Neuron (in vitro differentiated cells): ENCODE measurements at regions not wholly inside any gene's neighbourhood (a gene's known extent, or its start where the extent isn't known, plus 50 kb on each side); places are given as distances from the start of the nearest gene placed in this dataset.

Experiments
- H2AFZ ChIP-seq: one replicate; pipeline ENCODE4 v1.6.1; 2013; ENCODE audit warnings: low read depth, mild to moderate bottlenecking, inconsistent platforms, low read length, moderate library complexity
- H3K27me3 ChIP-seq: one replicate; pipeline ENCODE4 v1.6.1; 2013; ENCODE audit warnings: low read length; ENCODE audit not compliant: insufficient read depth
- H3K36me3 ChIP-seq: one replicate; pipeline ENCODE4 v1.6.1; 2013; ENCODE audit warnings: low read length; ENCODE audit not compliant: insufficient read depth
- H3K4me1 ChIP-seq: one replicate; pipeline ENCODE4 v1.6.1; 2013; ENCODE audit warnings: low read length; ENCODE audit not compliant: insufficient read depth
- H3K4me3 ChIP-seq: 2 replicates; pipeline ENCODE4 v1.5.1; 2013; ENCODE audit warnings: mild to moderate bottlenecking, low read length, moderate library complexity
- H3K9me3 ChIP-seq: one replicate; pipeline ENCODE4 v1.6.1; 2013; ENCODE audit warnings: low read length

DNA sequence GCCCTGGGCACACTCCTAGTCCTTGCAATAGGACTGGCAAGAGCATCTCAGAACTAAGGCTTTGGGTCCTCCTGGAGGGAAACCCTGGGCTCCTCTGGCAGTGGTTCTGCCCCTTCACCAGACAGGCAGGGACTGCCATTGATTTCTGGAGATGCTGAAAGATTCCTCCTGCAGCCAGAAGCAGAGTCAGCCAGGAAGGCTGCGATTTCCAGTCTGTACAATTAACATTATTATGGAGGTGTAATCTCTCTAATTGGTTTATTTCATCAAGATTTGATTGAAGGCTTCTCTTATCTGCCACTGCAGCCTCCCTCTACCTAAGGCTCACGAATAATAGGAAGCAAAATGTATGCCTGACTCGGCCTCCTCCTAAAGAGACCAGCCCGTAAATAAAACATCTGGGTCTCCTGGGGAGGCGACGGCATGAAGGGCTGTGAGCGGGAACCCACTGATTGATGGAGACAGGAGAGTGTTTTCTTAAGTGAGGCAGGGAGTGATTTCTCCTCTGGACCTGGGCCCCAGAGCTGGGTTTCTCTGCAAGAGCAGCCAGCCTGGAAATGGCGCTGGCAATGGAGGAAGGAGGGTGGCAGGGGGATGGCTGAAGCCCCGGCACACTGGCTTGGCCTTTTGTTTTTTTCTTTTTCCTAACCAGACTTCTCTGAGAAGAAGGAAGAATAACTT is 689.6 kb downstream of the DHX35 start:
- Histone ChIP-seq H3K27me3 (no peaks in the 10 kb centered on the region), H3K4me3 (no peak overlapping the region), H2AFZ (no peak overlapping the region), H3K36me3 (no peaks in the 10 kb centered on the region), H3K4me1 (no peaks in the 10 kb centered on the region), H3K9me3 (no peaks in the 10 kb centered on the region)

DNA sequence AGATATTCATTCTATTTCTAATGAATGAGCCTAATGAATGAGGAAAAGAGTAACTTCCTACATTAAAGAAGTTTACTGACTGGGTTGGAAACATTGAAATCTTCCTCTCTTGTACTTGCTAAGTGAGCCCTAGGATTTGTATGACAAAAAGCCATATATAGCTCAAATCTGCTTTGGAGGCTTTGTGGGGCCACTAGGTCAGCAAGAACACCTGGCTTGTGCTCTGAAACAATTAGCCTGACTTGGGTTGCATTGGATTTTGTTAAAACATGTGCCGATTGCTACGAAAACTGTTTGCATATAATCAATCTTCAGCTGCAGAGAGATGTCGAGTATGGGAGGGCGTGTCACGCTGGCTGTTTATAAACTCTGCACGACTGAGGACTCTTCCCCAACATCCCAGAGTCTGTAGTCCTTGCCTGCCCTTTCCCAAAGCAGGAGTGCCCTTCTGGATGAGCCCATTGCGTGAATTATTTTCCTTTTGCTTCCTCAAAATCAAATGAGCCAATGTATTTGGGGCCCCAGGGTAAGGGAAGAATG is 684.8 kb downstream of the DHX35 start:
- peaks cover 14% of the 10 kb centered on the region for H3K4me1 ChIP-seq
- no peaks in the 10 kb centered on the region for H3K9me3 ChIP-seq

GRCh38 chr20:39645131-39645530 is 683.0 kb downstream of the DHX35 start:
- Histone ChIP-seq H2AFZ (no peak overlapping the region), H3K4me1 (peaks cover 14% of the 10 kb centered on the region), H3K9me3 (no peaks in the 10 kb centered on the region), H3K27me3 (no peaks in the 10 kb centered on the region), H3K36me3 (no peaks in the 10 kb centered on the region), H3K4me3 (no peak overlapping the region)

More for the DNA sequence above, 684.8 kb downstream of the DHX35 start:
- Histone ChIP-seq H3K27me3 (no peaks in the 10 kb centered on the region), H3K36me3 (no peaks in the 10 kb centered on the region), H2AFZ (no peak overlapping the region), H3K4me3 (no peak overlapping the region)

- H3K4me3 ChIP-seq, result no peak overlapping the region
- H3K9me3 ChIP-seq, result no peaks in the 10 kb centered on the region
- H3K27me3 ChIP-seq, result no peaks in the 10 kb centered on the region
- H3K36me3 ChIP-seq, result no peaks in the 10 kb centered on the region
- no peak overlapping the region for H2AFZ ChIP-seq
- peaks cover 14% of the 10 kb centered on the region for H3K4me1 ChIP-seq
Measured at GRCh38 chr20:39643292-39643691, 681.1 kb downstream of the DHX35 start.

DNA sequence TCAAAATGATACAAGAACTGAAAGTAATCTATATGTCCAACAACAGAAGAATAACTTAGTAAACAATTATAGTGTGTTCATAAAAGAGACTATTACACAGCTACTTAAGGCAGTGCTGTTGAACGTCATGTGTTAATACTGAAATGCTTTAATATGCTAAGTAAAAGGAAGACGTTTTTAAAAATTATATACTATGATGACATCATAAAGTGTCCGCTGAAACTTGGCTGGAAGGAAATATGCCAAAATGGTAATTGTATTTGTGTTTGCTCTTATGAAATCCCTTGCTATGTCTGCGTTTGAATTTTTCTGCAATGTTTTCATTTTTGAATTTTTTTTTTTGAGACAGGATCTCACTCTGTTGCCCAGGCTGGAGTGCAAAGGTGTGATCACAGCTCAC is 679.3 kb downstream of the DHX35 start:
- Histone ChIP-seq H3K9me3 (no peaks in the 10 kb centered on the region), H3K36me3 (no peaks in the 10 kb centered on the region), H2AFZ (no peak overlapping the region), H3K4me3 (no peak overlapping the region), H3K27me3 (no peaks in the 10 kb centered on the region), H3K4me1 (peaks cover 14% of the 10 kb centered on the region)

DNA sequence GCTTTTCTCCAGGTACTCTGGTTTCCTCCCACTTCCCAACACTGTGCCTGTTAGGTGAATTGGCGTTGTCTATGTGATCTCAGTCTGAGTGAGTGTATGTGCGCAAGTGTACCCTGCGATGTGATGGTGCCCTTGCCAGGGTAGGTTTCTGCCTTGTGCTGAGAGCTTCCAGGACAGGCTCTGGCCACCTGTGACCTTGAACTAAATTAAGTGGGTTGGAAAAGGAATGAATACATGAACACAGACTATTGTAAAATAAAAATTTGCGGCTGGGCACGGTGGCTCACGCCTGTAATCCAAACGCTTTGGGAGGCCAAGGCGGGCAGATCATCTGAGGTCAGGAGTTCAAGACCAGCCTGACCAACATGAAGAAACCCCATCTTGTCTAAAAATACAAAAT is 678.0 kb downstream of the DHX35 start:
- Histone ChIP-seq H3K4me3 (no peak overlapping the region), H3K27me3 (no peaks in the 10 kb centered on the region), H2AFZ (no peak overlapping the region)

GRCh38 chr20:39638731-39639130 is 676.6 kb downstream of the DHX35 start:
- no peaks in the 10 kb centered on the region for H3K36me3 ChIP-seq
- H3K4me3 ChIP-seq, result no peak overlapping the region
- H3K9me3 ChIP-seq, result no peaks in the 10 kb centered on the region
- no peaks in the 10 kb centered on the region for H3K27me3 ChIP-seq
- H3K4me1 ChIP-seq, result no peaks in the 10 kb centered on the region
- H2AFZ ChIP-seq, result no peak overlapping the region

More for the DNA sequence above, 678.0 kb downstream of the DHX35 start:
- Histone ChIP-seq H3K9me3 (no peaks in the 10 kb centered on the region), H3K36me3 (no peaks in the 10 kb centered on the region), H3K4me1 (peaks cover 7% of the 10 kb centered on the region)

DNA sequence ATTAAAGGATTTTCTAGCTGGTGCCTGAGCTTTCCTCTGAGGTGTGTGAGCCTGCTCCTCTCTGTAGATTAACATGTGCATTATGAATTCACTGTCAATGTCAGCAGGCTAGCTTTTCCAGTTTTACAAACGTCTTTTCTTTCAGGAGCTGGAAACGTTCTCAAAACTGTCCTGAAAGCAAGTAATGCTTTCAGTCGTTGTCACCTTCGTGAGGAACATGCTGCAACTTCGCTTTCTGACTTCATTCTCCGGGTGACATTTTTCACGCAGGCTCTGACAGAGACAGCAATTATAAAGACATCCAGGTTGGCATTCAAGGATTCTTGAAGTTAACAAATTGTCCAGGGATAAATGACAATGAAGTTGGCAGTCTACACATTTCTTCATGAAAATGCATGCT is 671.5 kb downstream of the DHX35 start:
- no peaks in the 10 kb centered on the region for H3K9me3 ChIP-seq
- no peaks in the 10 kb centered on the region for H3K27me3 ChIP-seq
- no peak overlapping the region for H3K4me3 ChIP-seq
- no peaks in the 10 kb centered on the region for H3K36me3 ChIP-seq
- H2AFZ ChIP-seq, result no peak overlapping the region
- no peaks in the 10 kb centered on the region for H3K4me1 ChIP-seq

- H3K4me1 ChIP-seq, result no peaks in the 10 kb centered on the region
- no peak overlapping the region for H3K4me3 ChIP-seq
- H3K36me3 ChIP-seq, result no peaks in the 10 kb centered on the region
- H3K9me3 ChIP-seq, result no peaks in the 10 kb centered on the region
- H2AFZ ChIP-seq, result no peak overlapping the region
- no peaks in the 10 kb centered on the region for H3K27me3 ChIP-seq
Measured at GRCh38 chr20:39632757-39633156, 670.6 kb downstream of the DHX35 start.

DNA sequence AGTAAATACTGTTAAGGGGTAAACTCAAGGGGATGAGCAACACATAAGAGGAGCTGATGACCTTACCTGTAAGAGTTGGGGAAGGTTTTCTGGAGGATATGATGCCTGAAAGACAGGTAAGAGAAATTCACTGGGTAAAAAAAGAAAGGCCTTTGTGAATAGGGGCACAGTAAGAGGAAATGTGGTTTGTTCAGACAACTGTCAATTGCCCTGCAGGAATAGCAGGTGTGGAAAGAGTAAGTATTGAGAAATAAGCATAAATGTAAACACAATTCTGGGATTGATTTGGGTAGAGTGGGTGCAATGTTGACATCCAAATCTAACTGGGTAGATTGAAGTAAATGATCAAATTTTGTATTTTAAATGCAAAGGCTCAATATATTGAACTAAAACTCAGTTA is 670.0 kb downstream of the DHX35 start:
- no peaks in the 10 kb centered on the region for H3K9me3 ChIP-seq
- H3K4me1 ChIP-seq, result no peaks in the 10 kb centered on the region
- H3K4me3 ChIP-seq, result no peak overlapping the region
- no peak overlapping the region for H2AFZ ChIP-seq
- no peaks in the 10 kb centered on the region for H3K36me3 ChIP-seq
- H3K27me3 ChIP-seq, result no peaks in the 10 kb centered on the region

DNA sequence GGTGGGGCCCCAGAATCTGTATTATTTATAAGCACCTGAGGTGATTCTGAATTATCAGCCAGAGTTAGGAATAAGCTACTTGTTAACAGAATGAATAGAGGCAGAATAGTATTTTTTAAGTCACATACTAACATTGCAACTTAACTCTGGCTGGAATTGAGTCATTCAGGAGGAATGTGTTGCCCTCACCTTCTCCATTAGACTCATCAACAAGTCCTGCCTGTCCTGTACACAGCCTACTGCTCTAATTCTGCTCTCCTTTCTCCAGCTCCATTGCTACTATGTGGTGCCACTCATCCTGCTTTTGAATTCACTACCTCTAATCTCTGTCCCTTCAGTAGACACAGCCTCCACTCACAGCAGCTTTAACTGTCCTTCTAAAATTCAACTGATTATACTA is 669.4 kb downstream of the DHX35 start:
- no peaks in the 10 kb centered on the region for H3K4me1 ChIP-seq
- no peaks in the 10 kb centered on the region for H3K36me3 ChIP-seq
- no peaks in the 10 kb centered on the region for H3K27me3 ChIP-seq
- H3K9me3 ChIP-seq, result no peaks in the 10 kb centered on the region
- no peak overlapping the region for H2AFZ ChIP-seq
- no peak overlapping the region for H3K4me3 ChIP-seq

DNA sequence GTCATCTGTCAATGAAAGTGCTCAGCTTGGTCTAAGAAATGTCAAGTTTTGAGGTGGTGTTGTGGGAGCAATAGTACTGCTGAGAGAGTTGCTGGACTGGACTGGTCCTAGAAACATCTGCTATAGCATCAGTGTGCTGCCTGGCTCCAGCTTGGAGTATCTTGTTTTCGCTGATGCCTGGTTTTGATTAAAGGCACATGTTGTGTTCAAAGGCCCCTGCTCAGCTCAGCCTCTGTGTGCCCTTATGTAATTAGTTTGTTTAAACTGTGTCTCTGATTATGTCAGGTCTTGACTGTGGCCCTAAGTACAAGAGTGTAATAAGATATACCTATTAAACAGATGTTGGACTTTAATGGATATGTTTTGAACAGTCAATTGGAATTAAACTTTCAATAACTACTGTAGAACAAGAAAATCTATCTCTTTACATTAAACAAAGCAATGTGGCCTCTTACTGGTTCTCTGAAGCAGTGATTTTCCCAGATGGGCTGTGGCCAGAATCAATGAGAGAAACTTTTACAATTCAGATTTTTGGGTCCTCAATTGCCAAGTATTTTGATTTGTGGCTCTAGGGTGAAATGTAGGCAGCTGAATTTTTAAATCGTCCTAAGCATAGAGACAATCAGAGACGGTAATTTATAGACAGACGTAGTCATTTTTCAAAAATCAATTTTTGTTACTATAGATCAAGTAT is 668.2 kb downstream of the DHX35 start:
- Histone ChIP-seq H3K27me3 (no peaks in the 10 kb centered on the region), H2AFZ (no peak overlapping the region), H3K36me3 (no peaks in the 10 kb centered on the region), H3K9me3 (no peaks in the 10 kb centered on the region), H3K4me3 (no peak overlapping the region), H3K4me1 (no peaks in the 10 kb centered on the region)

DNA sequence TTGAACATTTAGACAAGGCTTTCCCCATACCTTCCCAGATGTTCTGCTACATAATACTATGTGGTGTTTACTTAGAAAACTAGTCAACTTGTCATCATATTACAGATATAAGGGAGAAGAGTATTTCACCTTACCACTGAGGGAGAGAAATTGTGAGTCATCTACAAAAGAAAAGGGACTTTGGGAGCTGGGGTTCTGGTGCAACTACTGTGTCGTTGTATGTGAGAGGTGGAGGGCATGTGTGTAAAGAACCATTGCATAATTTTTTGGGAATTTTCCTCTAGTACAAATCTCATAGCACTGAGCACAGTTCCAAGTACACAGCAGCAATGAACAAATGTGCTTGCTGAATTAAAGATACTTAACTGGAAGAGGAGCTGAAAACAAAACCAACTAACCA is 665.6 kb downstream of the DHX35 start:
- no peak overlapping the region for H2AFZ ChIP-seq
- H3K4me3 ChIP-seq, result no peak overlapping the region
- H3K9me3 ChIP-seq, result no peaks in the 10 kb centered on the region

More for the DNA sequence above, 665.6 kb downstream of the DHX35 start:
- Histone ChIP-seq H3K36me3 (no peaks in the 10 kb centered on the region), H3K4me1 (no peaks in the 10 kb centered on the region), H3K27me3 (no peaks in the 10 kb centered on the region)
